Stimulated activated naive CD8-positive, alpha-beta T cell treated with anti-CD3 and anti-CD28 coated beads, Interleukin-15, Interleukin-2, amounts not matched to agents 100 U/mL and 50 U/mL, for 24 hours (primary cell): ENCODE measurements at regions not wholly inside any gene's neighbourhood (a gene's known extent, or its start where the extent isn't known, plus 50 kb on each side); places are given as distances from the start of the nearest gene placed in this dataset.
"Not testable (repeated sequence)": the region's sequence is repeated elsewhere in the genome, so short reads cannot be mapped to it uniquely, and the experiment has no call there.

ENCODE experiments used
- ATAC-seq: fragments of 150-1000 bp; cut with Tn5 transposase; one replicate; pipeline ENCODE4 v1.10.0; 2021
- DNase-seq: peaks from one replicate; pipeline ENCODE4 v3.0.0; 2021

GRCh38 chrX:55326985-55327384 is 62.3 kb upstream of the PAGE3 start:
- ATAC-seq, result no peak
- DNase-seq, result no peak

DNA sequence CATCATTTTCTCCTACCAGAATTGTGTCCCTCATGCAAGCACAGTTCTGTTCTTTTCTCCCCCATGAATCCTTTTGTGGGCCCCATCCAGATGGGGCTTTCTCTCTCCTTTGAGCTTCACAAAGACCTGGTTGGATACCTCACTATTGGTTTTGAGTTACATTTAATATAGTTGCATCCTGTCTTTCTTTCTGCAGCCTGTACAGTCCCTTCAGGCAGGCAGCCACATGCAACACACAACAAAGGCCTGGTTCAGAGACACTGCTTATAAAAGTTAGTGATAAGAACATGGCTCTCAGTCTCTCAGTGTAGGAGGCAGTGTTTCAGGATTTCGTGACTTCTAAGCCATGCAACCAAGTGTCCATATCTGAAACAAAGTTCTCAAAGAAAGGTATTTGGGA is 70.6 kb upstream of the PAGE3 start:
- no peak for ATAC-seq
- DNase-seq, result no peak

DNA sequence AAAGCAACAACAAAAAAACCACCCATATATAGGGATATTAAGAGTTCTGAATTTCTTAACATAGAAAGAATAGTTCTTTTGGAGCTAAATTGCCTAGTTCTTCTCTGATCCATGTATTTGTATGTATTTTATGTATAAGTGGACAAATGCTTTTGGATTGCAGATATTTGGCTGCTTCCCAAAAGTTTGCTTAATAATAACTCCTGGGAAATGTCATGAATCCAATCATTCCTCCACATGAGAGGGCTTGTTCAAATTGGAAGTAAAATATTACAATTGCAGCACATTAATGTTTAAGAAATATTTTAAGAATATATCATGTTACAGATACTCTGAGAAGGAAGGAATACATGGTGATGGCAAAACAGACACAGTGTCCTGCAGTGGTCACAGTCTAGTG is 71.5 kb upstream of the PAGE3 start:
- ATAC-seq (no peak), DNase-seq (no peak)

- ATAC-seq (no peak), DNase-seq (no peak)
These were observed 76.2 kb upstream of the PAGE3 start for GRCh38 chrX:55340896-55341433.

DNA sequence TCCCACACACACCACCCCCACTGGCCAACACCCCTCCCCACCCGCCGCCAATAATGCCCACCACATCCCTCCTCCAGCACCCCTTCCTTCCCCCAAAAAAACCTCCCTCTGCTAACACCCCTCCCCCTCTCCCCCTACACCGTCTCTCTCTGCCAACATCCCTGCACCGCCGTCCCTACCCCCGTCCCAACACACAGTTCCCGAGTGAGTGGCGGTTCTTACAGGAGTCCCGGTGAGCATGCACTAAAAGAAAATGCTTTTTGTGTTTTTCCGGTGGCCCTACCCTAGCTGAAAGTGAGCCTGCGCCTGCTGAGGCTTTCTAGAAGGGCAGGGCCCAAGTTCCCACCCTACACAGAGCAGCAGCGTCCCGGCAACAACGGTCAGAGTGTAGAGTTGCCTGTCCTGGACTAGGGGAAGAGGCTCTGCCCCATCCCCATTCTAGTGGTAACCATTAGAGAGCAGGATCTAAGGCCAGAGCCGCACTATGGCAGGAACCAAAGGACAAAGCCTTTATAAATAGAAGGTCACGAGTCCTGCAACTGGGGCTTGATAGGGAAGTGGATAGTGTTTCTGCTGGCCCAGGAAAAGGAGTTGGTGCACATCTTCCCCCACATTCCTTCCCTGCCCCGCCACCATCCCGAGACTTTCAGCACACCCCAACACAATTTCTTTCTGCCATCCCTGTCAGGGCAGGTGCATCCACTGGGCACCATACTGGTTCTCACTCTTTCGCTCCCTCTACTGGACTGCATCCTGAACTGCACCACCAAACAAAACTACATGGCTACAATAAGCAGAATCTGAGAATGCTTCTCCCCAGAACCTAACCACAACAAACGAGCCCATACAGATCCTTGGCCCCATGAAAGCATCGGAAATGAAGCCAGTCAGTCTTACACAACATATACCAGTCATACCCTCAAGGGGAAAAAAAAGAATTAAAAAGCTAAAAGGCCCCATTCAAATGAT is 78.1 kb upstream of the PAGE3 start:
- ATAC-seq (peak; percentile 23), DNase-seq (peak; percentile 14)

DNA sequence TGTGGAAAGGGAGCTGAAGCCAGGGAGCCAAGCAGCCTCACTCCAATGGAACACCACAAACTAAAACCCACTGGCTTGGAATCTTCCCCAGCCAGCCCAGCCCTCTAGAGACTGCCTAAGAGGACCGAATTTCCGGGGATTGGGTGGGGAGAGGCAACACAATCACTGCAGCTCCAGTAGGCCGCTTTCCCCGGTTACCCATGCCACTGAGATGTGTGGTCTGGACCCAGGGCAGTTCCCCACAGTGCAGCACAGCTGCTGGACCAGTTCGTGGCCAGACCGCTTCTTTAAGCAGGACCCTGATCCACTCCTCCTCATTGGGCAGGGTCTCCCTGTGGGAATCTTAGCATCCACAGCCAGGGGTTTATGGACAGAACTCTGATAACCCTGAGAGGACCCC is 91.9 kb upstream of the PAGE3 start:
- ATAC-seq (no peak), DNase-seq (no peak)

- DNase-seq (no peak), ATAC-seq (no peak)
These were observed 92.5 kb upstream of the PAGE3 start for GRCh38 chrX:55357236-55357635.

- DNase-seq, result no peak
- no peak for ATAC-seq
These were observed 72.5 kb upstream of the MAGEH1 start for GRCh38 chrX:55379396-55379795.

DNA sequence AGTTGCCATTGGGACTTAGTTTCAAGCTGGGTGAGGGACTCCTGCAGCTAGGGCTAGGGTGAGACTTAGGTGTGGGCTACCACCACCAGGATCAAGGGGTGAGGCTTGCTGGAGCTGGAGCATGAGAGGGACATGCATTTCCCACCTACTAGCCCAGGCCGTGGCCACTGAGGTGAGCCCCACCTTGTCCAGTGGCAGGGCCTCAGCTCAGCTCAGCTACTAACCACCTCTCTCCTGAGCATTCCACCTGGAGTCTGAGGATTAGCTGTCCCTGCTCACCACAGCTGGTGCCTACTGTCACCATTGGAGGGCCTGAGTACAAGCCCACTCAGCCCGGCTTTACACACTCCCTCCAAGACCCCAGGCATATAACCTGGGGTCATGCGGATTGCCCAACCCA is 62.6 kb upstream of the MAGEH1 start:
- DNase-seq, result no peak
- ATAC-seq, result no peak

GRCh38 chrX:55396836-55397235 is 55.1 kb upstream of the MAGEH1 start:
- DNase-seq, ATAC-seq: not testable (repeated sequence)
